Lower leg skin (tissue), 3 donors: ENCODE measurements at regions not wholly inside any gene's neighbourhood (a gene's known extent, or its start where the extent isn't known, plus 50 kb on each side); places are given as distances from the start of the nearest gene placed in this dataset.

ENCODE experiments used
- POLR2A ChIP-seq, 2 donors: fragments of 450-650 bp; IDR thresholded peaks; one replicate each; pipeline ENCODE4 v1.6.1; 2016 to 2017; ENCODE audit warnings: antibody characterized with exemption in 2 of 2, mild to moderate bottlenecking in 1 of 2, moderate library complexity in 1 of 2
- TF ChIP-seq, protein P1 (sequence below), 3 donors: fragments of 450-650 bp; IDR thresholded peaks; one replicate each; pipeline ENCODE4 v1.5.1; 2016; ENCODE audit warnings: antibody characterized with exemption in 3 of 3, mild to moderate bottlenecking in 3 of 3, moderate library complexity in 2 of 3

GRCh38 chr18:64800151-64800550 is 651.3 kb upstream of the LINC00305 start:
- no peak for TF ChIP-seq POLR2A (IDR thresholded peaks at IDR 0.05)
- TF ChIP-seq, protein P1, sequence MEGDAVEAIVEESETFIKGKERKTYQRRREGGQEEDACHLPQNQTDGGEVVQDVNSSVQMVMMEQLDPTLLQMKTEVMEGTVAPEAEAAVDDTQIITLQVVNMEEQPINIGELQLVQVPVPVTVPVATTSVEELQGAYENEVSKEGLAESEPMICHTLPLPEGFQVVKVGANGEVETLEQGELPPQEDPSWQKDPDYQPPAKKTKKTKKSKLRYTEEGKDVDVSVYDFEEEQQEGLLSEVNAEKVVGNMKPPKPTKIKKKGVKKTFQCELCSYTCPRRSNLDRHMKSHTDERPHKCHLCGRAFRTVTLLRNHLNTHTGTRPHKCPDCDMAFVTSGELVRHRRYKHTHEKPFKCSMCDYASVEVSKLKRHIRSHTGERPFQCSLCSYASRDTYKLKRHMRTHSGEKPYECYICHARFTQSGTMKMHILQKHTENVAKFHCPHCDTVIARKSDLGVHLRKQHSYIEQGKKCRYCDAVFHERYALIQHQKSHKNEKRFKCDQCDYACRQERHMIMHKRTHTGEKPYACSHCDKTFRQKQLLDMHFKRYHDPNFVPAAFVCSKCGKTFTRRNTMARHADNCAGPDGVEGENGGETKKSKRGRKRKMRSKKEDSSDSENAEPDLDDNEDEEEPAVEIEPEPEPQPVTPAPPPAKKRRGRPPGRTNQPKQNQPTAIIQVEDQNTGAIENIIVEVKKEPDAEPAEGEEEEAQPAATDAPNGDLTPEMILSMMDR (IDR thresholded peaks at IDR 0.05), result no peak
